IMR-90 (cell line): ENCODE measurements at regions not wholly inside any gene's neighbourhood (a gene's known extent, or its start where the extent isn't known, plus 50 kb on each side); places are given as distances from the start of the nearest gene placed in this dataset.

Experiments
- ATAC-seq: fragments of 200-7000 bp; cut with Tn5 transposase; 2 replicates; pipeline ENCODE4 v1.9.1; 2020; ENCODE audit warnings: low read depth, mild to moderate bottlenecking, moderate library complexity
- BruUV-seq: library from RNA; stranded (reverse); fragments of 400-500 nt; replicated peaks from 2 replicates; lab custom pipeline; 2021; lab: Mats Ljungman, UMichigan
- CTCF ChIA-PET: fragments of 300-600 bp; formaldehyde crosslinking; extraction: SDS; loops from one replicate; lab custom pipeline; 2021; ENCODE audit warnings: antibody characterized with exemption; lab: Yijun Ruan, JAX
- POLR2A ChIA-PET: fragments of 300-600 bp; sonication (Branson Sonifier 250); formaldehyde crosslinking; loops from one replicate; lab custom pipeline; 2022; ENCODE audit warnings: antibody characterized with exemption; ENCODE audit not compliant: unreplicated experiment; lab: Charles Lee
- DNase-seq: peaks from one replicate; pipeline ENCODE4 v3.0.0; 2013
- H2AFZ ChIP-seq: replicated peaks from 2 replicates; pipeline ENCODE3; 2013; ENCODE audit warnings: low read length, mild to moderate bottlenecking; ENCODE audit not compliant: poor library complexity
- H2AK5ac ChIP-seq: 2 replicates; pipeline ENCODE4 v1.6.1; 2013; ENCODE audit warnings: low read depth, low read length, inconsistent platforms
- H2AK9ac ChIP-seq: replicated peaks from 2 replicates; pipeline ENCODE3; 2013; ENCODE audit warnings: mild to moderate bottlenecking, low read depth, low read length, moderate library complexity; ENCODE audit not compliant: poor library complexity
- H2BK120ac ChIP-seq: 2 replicates; pipeline ENCODE4 v1.6.1; 2013; ENCODE audit warnings: low read depth, low read length, inconsistent platforms
- H2BK15ac ChIP-seq: 3 replicates; pipeline ENCODE4 v1.6.1; 2013; ENCODE audit warnings: low read depth, low read length, inconsistent platforms
- H2BK20ac ChIP-seq: 2 replicates; pipeline ENCODE4 v1.6.1; 2013; ENCODE audit warnings: low read depth, mild to moderate bottlenecking, inconsistent platforms, low read length, moderate library complexity
- H2BK5ac ChIP-seq: 2 replicates; pipeline ENCODE4 v1.6.1; 2013; ENCODE audit warnings: mild to moderate bottlenecking, low read depth, low read length, inconsistent platforms; ENCODE audit not compliant: poor library complexity, severe bottlenecking
- H3K14ac ChIP-seq: replicated peaks from 2 replicates; pipeline ENCODE4 v1.6.1; 2013; ENCODE audit warnings: low read depth, low read length, inconsistent platforms
- H3K18ac ChIP-seq: 2 replicates; pipeline ENCODE4 v1.6.1; 2013; ENCODE audit warnings: low read depth, low read length, control low read depth
- H3K23ac ChIP-seq: 2 replicates; pipeline ENCODE4 v1.6.1; 2013; ENCODE audit warnings: low read depth, low read length, inconsistent platforms
- H3K27ac ChIP-seq: 2 replicates; pipeline ENCODE4 v1.5.1; 2013; ENCODE audit warnings: mild to moderate bottlenecking, control low read depth, low read length; ENCODE audit not compliant: insufficient read depth
- H3K27me3 ChIP-seq: 2 replicates; pipeline ENCODE4 v1.6.1; 2013; ENCODE audit warnings: low read length; ENCODE audit not compliant: control insufficient read depth, insufficient read depth
- H3K36me3 ChIP-seq: 2 replicates; pipeline ENCODE4 v1.6.1; 2013; ENCODE audit warnings: low read length, mixed read lengths; ENCODE audit not compliant: control insufficient read depth, insufficient read depth
- H3K4ac ChIP-seq: 2 replicates; pipeline ENCODE4 v1.6.1; 2013; ENCODE audit warnings: low read depth, low read length, inconsistent platforms
- H3K4me1 ChIP-seq: 2 replicates; pipeline ENCODE4 v1.6.1; 2013; ENCODE audit warnings: low read length, mixed read lengths; ENCODE audit not compliant: control insufficient read depth, insufficient read depth
- H3K4me2 ChIP-seq: 2 replicates; pipeline ENCODE4 v1.6.1; 2013; ENCODE audit warnings: low read depth, mild to moderate bottlenecking, control low read depth, low read length, moderate library complexity
- H3K4me3 ChIP-seq: 2 replicates; pipeline ENCODE4 v1.5.1; 2013; ENCODE audit warnings: low read depth, mild to moderate bottlenecking, control low read depth, low read length, moderate library complexity; ENCODE audit not compliant: insufficient read depth
- H3K56ac ChIP-seq: 2 replicates; pipeline ENCODE4 v1.6.1; 2013; ENCODE audit warnings: low read length, inconsistent platforms; ENCODE audit not compliant: insufficient read depth; ENCODE audit errors: extremely low read depth
- H3K79me1 ChIP-seq, 2 experiments: 2 replicates each; pipeline ENCODE4 v1.6.1; 2013; ENCODE audit warnings: low read length in 2 of 2, inconsistent platforms in 1 of 2, low read depth in 1 of 2
- H3K9ac ChIP-seq: 2 replicates; pipeline ENCODE4 v1.6.1; 2013; ENCODE audit warnings: low read depth, low read length, control low read depth
- H3K9me1 ChIP-seq: 2 replicates; pipeline ENCODE4 v1.6.1; 2013; ENCODE audit warnings: low read length, inconsistent platforms; ENCODE audit not compliant: insufficient read depth
- H3K9me3 ChIP-seq: 2 replicates; pipeline ENCODE4 v1.6.1; 2013; ENCODE audit warnings: low read length; ENCODE audit not compliant: control insufficient read depth, insufficient read depth
- H4K20me1 ChIP-seq: 2 replicates; pipeline ENCODE4 v1.6.1; 2013; ENCODE audit warnings: low read length, inconsistent platforms; ENCODE audit not compliant: insufficient read depth
- H4K5ac ChIP-seq: 2 replicates; pipeline ENCODE4 v1.6.1; 2013; ENCODE audit warnings: mild to moderate bottlenecking, low read depth, low read length, control low read depth
- H4K8ac ChIP-seq, 2 experiments: 2 replicates each; pipeline ENCODE4 v1.6.1; 2013; ENCODE audit warnings: low read depth in 2 of 2, low read length in 2 of 2, control low read depth in 1 of 2, inconsistent platforms in 1 of 2
- H4K91ac ChIP-seq: 2 replicates; pipeline ENCODE4 v1.6.1; 2013; ENCODE audit warnings: low read depth, low read length, inconsistent platforms; ENCODE audit not compliant: insufficient read depth
- BHLHE40 ChIP-seq: fragments of 150-350 bp; IDR thresholded peaks from 2 replicates; pipeline ENCODE4 v1.6.1; 2016; ENCODE audit warnings: mild to moderate bottlenecking, low read depth, low read length
- CEBPB ChIP-seq: IDR thresholded peaks from 2 replicates; pipeline ENCODE4 v1.6.1; 2012; ENCODE audit warnings: low read depth, low read length, improper control_type of control experiment
- CHD1 ChIP-seq: IDR thresholded peaks from 2 replicates; pipeline ENCODE4 v1.6.1; 2012; ENCODE audit warnings: low read depth, low read length, improper control_type of control experiment
- FOS ChIP-seq: fragments of 150-350 bp; IDR thresholded peaks from 2 replicates; pipeline ENCODE4 v1.6.1; 2016; ENCODE audit warnings: low read depth, low read length
- MAFK ChIP-seq: IDR thresholded peaks from 2 replicates; pipeline ENCODE4 v1.6.1; 2012; ENCODE audit warnings: low read depth, low read length, improper control_type of control experiment
- MAZ ChIP-seq: IDR thresholded peaks from 2 replicates; pipeline ENCODE4 v1.6.1; 2012; ENCODE audit warnings: low read depth, mild to moderate bottlenecking, low read length, improper control_type of control experiment, moderate library complexity, borderline replicate concordance
- MXI1 ChIP-seq: IDR thresholded peaks from 2 replicates; pipeline ENCODE4 v1.6.1; 2012; ENCODE audit warnings: low read depth, mild to moderate bottlenecking, low read length, moderate library complexity, borderline replicate concordance
- NFE2L2 ChIP-seq: fragments of 150-350 bp; IDR thresholded peaks from 2 replicates; pipeline ENCODE4 v1.6.1; 2016; ENCODE audit warnings: low read depth, mild to moderate bottlenecking, low read length
- POLR2A ChIP-seq: IDR thresholded peaks from 2 replicates; pipeline ENCODE4 v1.6.1; 2012; ENCODE audit warnings: mild to moderate bottlenecking, low read depth, low read length
- RAD21 ChIP-seq: IDR thresholded peaks from 2 replicates; pipeline ENCODE4 v1.6.1; 2012; ENCODE audit warnings: low read length, improper control_type of control experiment
- RCOR1 ChIP-seq: IDR thresholded peaks from 2 replicates; pipeline ENCODE4 v1.6.1; 2012; ENCODE audit warnings: mild to moderate bottlenecking, low read length, improper control_type of control experiment; ENCODE audit not compliant: insufficient replicate concordance
- RFX5 ChIP-seq: IDR thresholded peaks from 2 replicates; pipeline ENCODE4 v1.8.0; 2012; ENCODE audit warnings: low read depth, mild to moderate bottlenecking, low read length, moderate library complexity
- SMC3 ChIP-seq: fragments of 150-350 bp; IDR thresholded peaks from 2 replicates; pipeline ENCODE4 v1.6.1; 2016; ENCODE audit warnings: low read depth, mild to moderate bottlenecking, antibody characterized with exemption, low read length, moderate library complexity
- dilution Hi-C: fragments of 300-500 bp; cut with HindIII; formaldehyde crosslinking; loops from one replicate; pipeline ENCODE4 v1.14.3; 2018; ENCODE audit warnings: low sequenced_read_pairs; ENCODE audit not compliant: unreplicated experiment
- in situ Hi-C: fragments of 300-500 bp; cut with MboI; formaldehyde crosslinking; loops from 3 replicates; pipeline ENCODE4 v1.14.3; 2019; ENCODE audit warnings: low sequenced_read_pairs, inconsistent platforms, mixed read lengths
- intact Hi-C: fragments of 100-400 bp; cut with micrococcal nuclease; formaldehyde crosslinking; loops from 2 replicates; pipeline ENCODE4 v1.10.0; 2022
- TF ChIP-seq, protein P1 (sequence below): fragments of 150-350 bp; IDR thresholded peaks from 2 replicates; pipeline ENCODE4 v1.6.1; 2016; ENCODE audit warnings: low read depth, mild to moderate bottlenecking, low read length, moderate library complexity, borderline replicate concordance
- TF ChIP-seq, protein P2 (sequence below): conservative IDR thresholded peaks from 2 replicates; pipeline ENCODE4 v1.5.1; 2012; ENCODE audit warnings: mild to moderate bottlenecking, low read depth, low read length, improper control_type of control experiment
- TF ChIP-seq, protein P3 (sequence below): fragments of 150-350 bp; IDR thresholded peaks from 2 replicates; pipeline ENCODE4 v1.6.1; 2017; ENCODE audit warnings: mild to moderate bottlenecking, antibody characterized with exemption, low read length, low read depth

DNA sequence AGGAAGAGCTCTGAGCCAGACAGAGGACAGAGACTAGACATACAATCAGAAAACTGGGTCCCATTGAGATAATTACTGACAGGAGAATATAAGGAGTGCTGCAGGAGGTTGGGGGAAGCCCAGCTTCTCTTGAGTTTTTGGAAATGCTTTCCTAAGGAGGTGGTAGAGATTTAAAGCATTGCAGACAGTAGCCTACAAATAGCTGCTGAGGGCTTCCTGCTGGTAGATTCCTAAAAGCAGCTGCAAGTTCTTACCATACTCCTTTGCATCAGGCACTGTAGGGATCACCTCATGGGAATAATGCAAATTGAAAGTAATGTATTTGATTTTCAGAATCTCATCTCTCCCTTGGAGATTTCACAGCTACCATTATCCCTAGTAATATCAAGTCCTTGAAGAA, 902.6 kb upstream of the GCFC2 start:
- no peaks in the 10 kb centered on the region for H4K20me1 ChIP-seq
- in situ Hi-C loops (no loop called here), intact Hi-C loops (no loop called here), dilution Hi-C loops (no loop called here)
- H2BK15ac ChIP-seq, result no peak overlapping the region
- no peak overlapping the region for H2BK120ac ChIP-seq
- no peaks in the 10 kb centered on the region for H3K9me3 ChIP-seq
- no peak overlapping the region for H3K14ac ChIP-seq
- no peaks in the 10 kb centered on the region for H3K27me3 ChIP-seq
- no peak for ATAC-seq
- POLR2A ChIA-PET, result no interaction called here
- TF ChIP-seq BHLHE40, result no peak
- TF ChIP-seq, protein P1, sequence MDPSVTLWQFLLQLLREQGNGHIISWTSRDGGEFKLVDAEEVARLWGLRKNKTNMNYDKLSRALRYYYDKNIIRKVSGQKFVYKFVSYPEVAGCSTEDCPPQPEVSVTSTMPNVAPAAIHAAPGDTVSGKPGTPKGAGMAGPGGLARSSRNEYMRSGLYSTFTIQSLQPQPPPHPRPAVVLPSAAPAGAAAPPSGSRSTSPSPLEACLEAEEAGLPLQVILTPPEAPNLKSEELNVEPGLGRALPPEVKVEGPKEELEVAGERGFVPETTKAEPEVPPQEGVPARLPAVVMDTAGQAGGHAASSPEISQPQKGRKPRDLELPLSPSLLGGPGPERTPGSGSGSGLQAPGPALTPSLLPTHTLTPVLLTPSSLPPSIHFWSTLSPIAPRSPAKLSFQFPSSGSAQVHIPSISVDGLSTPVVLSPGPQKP, result no peak
- no peak for TF ChIP-seq MAFK
- no peak for TF ChIP-seq FOS
- TF ChIP-seq CHD1, result no peak
- TF ChIP-seq SMC3, result no peak
- TF ChIP-seq RFX5, result no peak
- no peak for TF ChIP-seq POLR2A
- no peak for TF ChIP-seq RCOR1
- TF ChIP-seq, protein P2, sequence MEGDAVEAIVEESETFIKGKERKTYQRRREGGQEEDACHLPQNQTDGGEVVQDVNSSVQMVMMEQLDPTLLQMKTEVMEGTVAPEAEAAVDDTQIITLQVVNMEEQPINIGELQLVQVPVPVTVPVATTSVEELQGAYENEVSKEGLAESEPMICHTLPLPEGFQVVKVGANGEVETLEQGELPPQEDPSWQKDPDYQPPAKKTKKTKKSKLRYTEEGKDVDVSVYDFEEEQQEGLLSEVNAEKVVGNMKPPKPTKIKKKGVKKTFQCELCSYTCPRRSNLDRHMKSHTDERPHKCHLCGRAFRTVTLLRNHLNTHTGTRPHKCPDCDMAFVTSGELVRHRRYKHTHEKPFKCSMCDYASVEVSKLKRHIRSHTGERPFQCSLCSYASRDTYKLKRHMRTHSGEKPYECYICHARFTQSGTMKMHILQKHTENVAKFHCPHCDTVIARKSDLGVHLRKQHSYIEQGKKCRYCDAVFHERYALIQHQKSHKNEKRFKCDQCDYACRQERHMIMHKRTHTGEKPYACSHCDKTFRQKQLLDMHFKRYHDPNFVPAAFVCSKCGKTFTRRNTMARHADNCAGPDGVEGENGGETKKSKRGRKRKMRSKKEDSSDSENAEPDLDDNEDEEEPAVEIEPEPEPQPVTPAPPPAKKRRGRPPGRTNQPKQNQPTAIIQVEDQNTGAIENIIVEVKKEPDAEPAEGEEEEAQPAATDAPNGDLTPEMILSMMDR, result no peak
- TF ChIP-seq RAD21, result no peak
- TF ChIP-seq CEBPB, result no peak
- no peak for TF ChIP-seq MXI1
- TF ChIP-seq, protein P3, sequence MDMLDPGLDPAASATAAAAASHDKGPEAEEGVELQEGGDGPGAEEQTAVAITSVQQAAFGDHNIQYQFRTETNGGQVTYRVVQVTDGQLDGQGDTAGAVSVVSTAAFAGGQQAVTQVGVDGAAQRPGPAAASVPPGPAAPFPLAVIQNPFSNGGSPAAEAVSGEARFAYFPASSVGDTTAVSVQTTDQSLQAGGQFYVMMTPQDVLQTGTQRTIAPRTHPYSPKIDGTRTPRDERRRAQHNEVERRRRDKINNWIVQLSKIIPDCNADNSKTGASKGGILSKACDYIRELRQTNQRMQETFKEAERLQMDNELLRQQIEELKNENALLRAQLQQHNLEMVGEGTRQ, result no peak
- TF ChIP-seq MAZ, result no peak
- TF ChIP-seq NFE2L2, result no peak
- H3K4me1 ChIP-seq, result no peaks in the 10 kb centered on the region
- no peak overlapping the region for H3K27ac ChIP-seq
- no peak overlapping the region for H2BK20ac ChIP-seq
- no peak overlapping the region for H4K8ac ChIP-seq
- H3K36me3 ChIP-seq, result no peaks in the 10 kb centered on the region
- BruUV-seq, result no TSS peak
- H2AK9ac ChIP-seq, result no peak overlapping the region
- CTCF ChIA-PET, result no interaction called here
- H3K79me1 ChIP-seq, result no peaks in the 10 kb centered on the region
- H3K56ac ChIP-seq, result no peak overlapping the region
- H2AK5ac ChIP-seq, result no peak overlapping the region
- H3K9me1 ChIP-seq, result no peaks in the 10 kb centered on the region
- H3K4me3 ChIP-seq, result no peak overlapping the region
- H2AFZ ChIP-seq, result no peak overlapping the region
- no peak overlapping the region for H4K5ac ChIP-seq
- DNase-seq, result no peak
- H4K91ac ChIP-seq, result no peak overlapping the region
- H2BK5ac ChIP-seq, result no peak overlapping the region
- no peak overlapping the region for H3K4ac ChIP-seq
- H3K23ac ChIP-seq, result no peak overlapping the region
- H3K18ac ChIP-seq, result no peak overlapping the region
- no peak overlapping the region for H3K4me2 ChIP-seq
- no peak overlapping the region for H3K9ac ChIP-seq
